Right ventricle myocardium inferior (tissue), 1 donor: ENCODE measurements at regions not wholly inside any gene's neighbourhood (a gene's known extent, or its start where the extent isn't known, plus 50 kb on each side); places are given as distances from the start of the nearest gene placed in this dataset.

Source experiments
- ATAC-seq: fragments of 200-7000 bp; cut with Tn5 transposase; one replicate; pipeline ENCODE4 v1.9.1; 2020; ENCODE audit warnings: mild to moderate bottlenecking, moderate library complexity
- DNase-seq: peaks from one replicate; pipeline ENCODE4 v3.0.0; 2021; ENCODE audit errors: missing footprints
- intact Hi-C: fragments of 100-400 bp; cut with DNase I; formaldehyde crosslinking; loops from one replicate; pipeline ENCODE4 v1.11.0; 2022
- donor health status: DM: no; HTN: yes; CAD: no; lungs with severe emphysema.

DNA sequence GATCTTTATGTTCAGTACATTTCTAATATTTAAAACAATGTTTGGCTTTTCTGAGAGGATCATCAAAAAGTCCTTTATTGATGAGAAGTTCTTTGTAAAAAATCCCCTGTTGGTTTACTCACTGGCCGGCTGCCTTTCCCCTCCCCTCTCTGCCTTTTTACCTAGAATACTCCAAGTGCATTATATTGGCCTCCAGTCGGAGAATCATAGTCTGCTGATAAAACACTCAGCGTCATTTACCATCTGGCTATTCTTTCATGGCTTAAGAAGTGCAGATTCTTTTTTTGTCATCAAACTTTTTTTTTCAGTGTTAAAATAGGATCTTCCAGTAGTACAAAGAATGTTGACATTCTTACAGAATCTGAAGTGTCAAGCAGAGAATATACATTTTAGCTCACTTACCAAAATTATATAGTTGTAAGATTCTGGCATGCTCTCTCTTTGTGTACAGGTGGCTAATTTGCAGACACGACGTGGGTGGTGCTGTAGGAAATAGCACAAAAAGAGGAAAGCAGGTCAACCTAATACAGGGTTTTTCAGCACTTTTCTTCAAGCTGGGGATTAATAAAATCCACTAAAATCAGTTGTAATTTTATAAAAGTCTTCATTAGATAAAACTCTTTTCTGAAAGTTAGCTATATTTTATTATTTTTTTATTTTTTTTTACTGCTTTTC is 731.8 kb downstream of the KCTD8 start:
- DNase-seq (no peak), ATAC-seq (no peak)
- intact Hi-C loops = no loop called here

DNA sequence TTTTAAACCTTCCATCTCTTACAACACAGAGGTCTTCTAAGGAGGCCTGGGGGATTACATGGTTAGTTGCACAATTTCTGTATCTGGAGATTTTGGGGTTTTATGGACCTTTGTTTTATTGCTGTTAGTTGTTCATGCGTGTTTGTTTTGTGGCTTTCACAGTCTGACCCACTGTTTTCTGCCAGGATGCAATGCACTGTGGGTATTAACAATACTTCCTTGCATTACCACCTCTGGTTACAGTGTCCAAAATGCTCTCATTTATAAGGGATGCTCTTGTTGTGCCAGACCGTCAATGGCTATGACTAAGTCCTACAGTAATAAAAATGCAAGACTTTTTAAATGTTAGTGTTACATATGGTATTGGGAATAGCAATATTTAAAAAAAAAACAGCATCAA is 730.2 kb downstream of the KCTD8 start:
- DNase-seq (no peak), ATAC-seq (no peak)
- intact Hi-C loops = no loop called here

DNA sequence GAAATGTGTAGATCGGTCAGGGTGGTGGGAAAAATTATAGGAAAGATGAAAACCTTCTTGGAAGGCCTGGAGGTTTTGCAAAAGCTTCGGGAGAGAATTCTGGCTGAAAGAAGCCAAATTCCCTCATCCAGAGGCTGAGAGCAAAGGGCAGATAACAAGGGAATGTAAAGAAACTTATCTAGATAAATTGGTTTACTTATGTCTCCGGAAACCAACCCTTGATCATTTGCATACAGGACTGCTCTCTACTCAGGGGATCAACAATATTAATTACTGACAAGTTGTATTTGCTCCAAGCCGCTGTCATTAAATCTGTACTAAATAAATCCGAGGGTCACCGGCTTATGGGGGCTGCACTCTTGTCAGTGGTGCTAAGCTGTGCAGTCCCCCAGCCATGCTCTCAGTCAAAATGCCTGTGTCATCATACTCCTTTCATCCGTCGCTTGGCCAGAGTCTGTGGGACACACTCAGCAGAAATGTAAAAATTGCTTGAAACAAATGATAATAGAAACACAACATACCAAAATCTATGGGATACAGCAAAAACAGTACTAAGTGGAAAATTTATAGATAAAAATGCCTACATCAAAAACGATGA is 715.7 kb downstream of the KCTD8 start:
- DNase-seq (no peak), ATAC-seq (no peak)
- intact Hi-C loops = no loop called here

DNA sequence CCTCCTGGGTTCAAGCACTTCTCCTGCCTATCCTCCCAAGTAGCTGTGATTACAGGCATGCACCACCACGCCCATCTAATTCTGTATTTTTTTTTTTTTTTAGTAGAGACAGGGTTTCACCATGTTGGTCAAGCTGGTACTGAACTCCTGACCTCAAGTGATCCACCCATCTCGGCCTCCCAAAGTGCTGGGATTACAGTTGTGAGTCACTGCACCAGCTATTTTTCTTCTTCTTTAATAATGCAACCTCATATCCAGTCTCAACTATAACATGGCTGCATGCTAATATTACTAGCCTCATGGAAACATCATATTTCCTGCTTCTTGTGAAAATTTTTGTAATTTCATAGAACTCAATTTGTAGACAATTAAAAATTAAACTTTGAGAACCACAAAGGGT is 706.5 kb downstream of the KCTD8 start:
- intact Hi-C loops = no loop called here
- no peak for DNase-seq
- ATAC-seq = no peak

DNA sequence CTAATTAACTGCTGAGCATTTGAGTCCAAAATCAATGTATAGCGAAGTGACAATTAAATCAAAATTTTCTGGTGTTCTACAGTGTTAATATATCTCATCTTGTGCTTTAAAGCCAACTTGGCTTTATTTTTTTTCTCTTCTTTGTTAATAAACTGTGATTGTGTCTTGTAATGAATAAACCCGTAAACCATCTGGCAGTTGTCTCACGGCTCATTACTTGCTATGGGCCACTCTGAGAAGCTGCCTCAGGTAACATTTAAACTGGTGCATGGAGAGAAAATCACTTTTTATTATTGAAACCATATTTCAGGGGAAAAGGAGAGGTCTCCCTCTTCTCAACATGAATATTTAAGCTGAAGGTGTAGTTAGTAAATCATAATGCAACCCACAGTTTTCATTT is 694.0 kb downstream of the KCTD8 start:
- intact Hi-C loops = no loop called here
- DNase-seq = no peak
- ATAC-seq = no peak

DNA sequence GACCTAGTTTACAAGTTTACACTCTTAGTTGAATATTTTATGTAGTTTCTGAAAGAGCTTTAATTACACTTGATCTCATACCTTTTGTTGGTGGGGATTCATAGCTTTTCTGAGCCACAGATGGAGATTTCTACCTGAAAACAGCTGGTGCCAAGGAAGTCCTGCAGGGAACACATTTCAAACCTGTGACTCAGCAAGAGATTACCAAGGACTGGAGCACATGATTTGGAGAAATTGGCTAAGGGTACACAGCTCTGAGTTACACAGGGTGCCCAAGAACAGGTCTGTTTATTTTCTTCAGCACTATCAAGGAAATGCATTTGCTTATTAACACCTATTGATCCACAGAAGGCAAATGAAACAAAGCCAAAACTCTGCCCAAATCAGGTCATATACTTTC is 691.5 kb downstream of the KCTD8 start:
- DNase-seq = no peak
- intact Hi-C loops = no loop called here
- ATAC-seq = no peak

DNA sequence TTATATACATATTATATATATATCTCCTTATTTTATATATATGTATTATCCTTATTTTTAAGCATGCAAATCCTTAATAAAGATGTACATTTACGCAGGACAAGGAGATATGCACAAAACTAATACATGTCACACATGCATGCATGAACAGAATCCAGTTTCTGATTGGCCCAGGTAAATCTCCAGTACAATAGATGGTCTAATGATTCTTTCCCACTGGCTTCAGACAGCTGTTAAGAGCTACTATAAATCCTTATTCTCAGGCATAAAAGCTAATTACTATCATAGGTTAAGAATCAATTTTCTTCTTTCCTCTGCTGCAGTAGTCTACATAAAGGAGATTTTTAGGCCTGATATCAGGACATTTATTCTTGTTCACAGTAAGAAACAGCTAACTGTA is 689.8 kb downstream of the KCTD8 start:
- intact Hi-C loops = no loop called here
- ATAC-seq = no peak
- no peak for DNase-seq

DNA sequence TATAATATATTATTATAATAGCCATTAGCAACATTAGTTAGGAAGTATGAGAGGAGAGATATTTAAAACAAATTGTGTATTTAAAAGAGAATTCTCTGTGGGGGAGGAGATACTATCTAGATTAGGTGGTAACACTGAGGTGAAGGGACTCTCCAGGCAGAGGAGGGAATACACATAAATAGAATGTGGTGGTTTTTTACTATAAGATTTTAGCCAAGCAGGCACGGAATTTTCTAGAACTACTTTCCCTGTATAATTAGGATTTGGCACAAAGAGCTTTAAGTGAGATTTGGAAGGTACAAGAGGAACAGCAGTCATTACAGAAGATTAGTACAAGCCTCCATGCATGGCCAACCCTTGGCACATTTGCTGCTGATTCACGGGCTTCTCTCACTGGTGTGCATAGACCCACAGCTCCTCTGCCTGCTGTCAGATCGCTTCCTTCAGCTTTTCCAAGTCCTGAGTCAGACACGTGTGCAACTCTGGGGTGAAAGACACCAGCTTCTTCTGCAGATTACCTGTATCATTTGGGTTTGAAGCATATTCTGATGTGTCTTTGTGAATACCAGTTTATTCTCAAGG is 685.5 kb downstream of the KCTD8 start:
- intact Hi-C loops = no loop called here
- ATAC-seq = no peak
- DNase-seq = no peak

GRCh38 chr4:43765514-43765913 is 683.1 kb downstream of the KCTD8 start:
- intact Hi-C loops = no loop called here
- ATAC-seq (no peak), DNase-seq (no peak)

- DNase-seq (no peak), ATAC-seq (no peak)
- intact Hi-C loops = no loop called here
These were observed 682.0 kb downstream of the KCTD8 start for GRCh38 chr4:43766648-43767047.

GRCh38 chr4:43776371-43776770 is 672.2 kb downstream of the KCTD8 start:
- intact Hi-C loops = no loop called here

GRCh38 chr4:43778187-43778915 is 670.3 kb downstream of the KCTD8 start:
- ATAC-seq = no peak
- no peak for DNase-seq
- intact Hi-C loops = no loop called here

More at GRCh38 chr4:43776371-43776770, 672.2 kb downstream of the KCTD8 start:
- DNase-seq (no peak), ATAC-seq (no peak)

- DNase-seq (no peak), ATAC-seq (no peak)
- intact Hi-C loops = no loop called here
These were observed 667.5 kb downstream of the KCTD8 start for GRCh38 chr4:43781125-43781524.

GRCh38 chr4:43782391-43782790 is 666.2 kb downstream of the KCTD8 start:
- DNase-seq (no peak), ATAC-seq (no peak)
- intact Hi-C loops = no loop called here

DNA sequence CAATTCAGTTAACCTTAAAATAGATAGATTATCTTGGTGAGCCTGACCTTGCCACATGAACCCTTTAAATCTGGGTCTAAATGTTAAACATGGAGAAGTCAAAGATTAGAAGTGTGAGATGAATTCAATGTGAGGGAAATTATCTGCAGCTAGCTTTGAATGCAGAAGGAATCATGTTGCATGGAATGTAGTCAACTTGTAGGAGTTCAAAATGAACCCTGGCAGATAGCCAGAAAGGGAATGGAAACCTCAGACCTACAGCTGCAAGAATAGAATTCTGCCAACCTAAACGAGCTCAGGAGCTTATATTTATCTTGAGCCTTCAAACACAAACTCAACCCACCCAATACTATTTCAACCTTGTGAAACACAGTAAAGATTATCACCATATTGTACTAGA is 632.5 kb downstream of the KCTD8 start:
- no peak for DNase-seq
- ATAC-seq = no peak
- intact Hi-C loops = no loop called here

GRCh38 chr4:43822621-43823020 is 626.0 kb downstream of the KCTD8 start:
- ATAC-seq (no peak), DNase-seq (no peak)
- intact Hi-C loops = no loop called here

DNA sequence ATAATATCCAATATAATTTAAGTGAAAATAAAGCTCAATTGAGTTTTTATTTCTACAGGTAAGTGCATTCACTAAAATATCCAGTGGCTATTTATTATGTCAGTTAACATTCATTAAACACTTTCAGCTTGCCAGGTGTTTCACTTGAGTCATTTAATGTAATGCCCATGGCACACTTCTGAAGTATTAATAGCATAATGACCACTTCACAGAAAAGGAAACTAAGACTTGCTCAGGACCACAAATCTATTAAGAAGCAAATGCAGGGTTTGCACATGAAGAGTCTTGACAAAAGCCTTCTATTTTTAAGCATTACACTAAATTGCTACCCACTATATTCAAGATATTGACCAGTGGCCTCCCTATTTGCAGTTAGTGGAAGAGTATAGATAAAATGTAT is 612.7 kb downstream of the KCTD8 start:
- DNase-seq (no peak), ATAC-seq (no peak)
- intact Hi-C loops = no loop called here

DNA sequence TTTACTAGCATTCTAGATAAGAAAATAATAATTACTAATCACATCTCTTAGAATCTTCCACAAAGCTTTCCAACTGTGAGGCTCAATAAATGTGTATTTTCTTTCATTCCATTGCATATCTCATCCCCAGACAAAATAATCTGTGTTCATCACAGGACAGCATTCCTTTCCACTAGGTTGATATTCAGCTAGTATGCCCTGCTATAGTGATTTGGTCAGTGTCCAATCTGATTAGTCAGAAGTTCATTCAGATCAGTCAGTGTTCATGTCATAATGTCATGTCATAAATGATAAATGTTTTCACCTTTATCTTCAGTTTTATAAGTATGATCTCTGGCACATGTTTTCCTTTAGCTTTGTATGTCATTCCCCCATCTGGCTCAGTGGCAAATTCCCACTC is 611.4 kb downstream of the KCTD8 start:
- intact Hi-C loops = no loop called here
- ATAC-seq (no peak), DNase-seq (no peak)

DNA sequence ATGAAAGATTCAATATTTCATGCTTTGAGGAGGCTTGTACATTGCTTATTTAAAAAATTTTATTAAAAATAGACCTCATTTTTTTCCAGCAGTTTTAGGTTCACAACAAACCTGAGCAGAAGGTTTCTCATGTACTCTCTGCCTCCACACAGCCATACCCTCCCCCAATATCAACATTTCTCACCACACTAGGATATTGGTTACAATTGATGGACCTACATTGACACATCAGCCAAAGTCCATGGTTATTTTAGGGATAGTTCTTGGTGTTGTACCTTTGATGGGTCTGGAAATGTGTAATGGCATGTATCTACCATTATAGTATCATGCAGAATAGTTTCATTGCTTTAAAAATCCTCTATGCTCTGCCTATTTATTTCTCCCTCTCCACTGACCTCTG is 611.0 kb downstream of the KCTD8 start:
- DNase-seq = no peak
- ATAC-seq = no peak
- intact Hi-C loops = no loop called here

- intact Hi-C loops = no loop called here
- DNase-seq (no peak), ATAC-seq (no peak)
These were observed 606.0 kb downstream of the KCTD8 start for GRCh38 chr4:43842594-43842993.
